Osteocyte (in vitro differentiated cells): ENCODE measurements at regions not wholly inside any gene's neighbourhood (a gene's known extent, or its start where the extent isn't known, plus 50 kb on each side); places are given as distances from the start of the nearest gene placed in this dataset.
"Not testable (repeated sequence)": the region's sequence is repeated elsewhere in the genome, so short reads cannot be mapped to it uniquely, and the experiment has no call there.

Experiments used
- DNase-seq: peaks from one replicate; pipeline ENCODE4 v3.0.0; 2021; ENCODE audit warnings: mixed read lengths; ENCODE audit not compliant: unreplicated experiment; ENCODE audit errors: extremely low spot score
- H3K27ac Mint-ChIP-seq: one replicate; pipeline ENCODE4 v1.8.0; 2021; ENCODE audit warnings: mild to moderate bottlenecking, mixed read lengths; ENCODE audit not compliant: unreplicated experiment
- H3K27me3 Mint-ChIP-seq: one replicate; pipeline ENCODE4 v1.8.0; 2021; ENCODE audit warnings: mixed read lengths; ENCODE audit not compliant: unreplicated experiment
- H3K36me3 Mint-ChIP-seq: one replicate; pipeline ENCODE4 v1.8.0; 2021; ENCODE audit warnings: mixed read lengths; ENCODE audit not compliant: unreplicated experiment
- H3K4me1 Mint-ChIP-seq: one replicate; pipeline ENCODE4 v1.8.0; 2021; ENCODE audit warnings: mixed read lengths; ENCODE audit not compliant: unreplicated experiment
- H3K4me3 Mint-ChIP-seq: one replicate; pipeline ENCODE4 v1.8.0; 2021; ENCODE audit warnings: mild to moderate bottlenecking, moderate library complexity, mixed read lengths; ENCODE audit not compliant: unreplicated experiment
- H3K9me3 Mint-ChIP-seq: one replicate; pipeline ENCODE4 v1.8.0; 2021; ENCODE audit warnings: mixed read lengths; ENCODE audit not compliant: unreplicated experiment
- TF ChIP-seq, protein P1 (sequence below): fragments of 200-600 bp; sonication (generic); IDR thresholded peaks from 2 replicates; pipeline ENCODE4 v1.5.0; 2021; ENCODE audit warnings: antibody characterized with exemption, mild to moderate bottlenecking, moderate library complexity

DNA sequence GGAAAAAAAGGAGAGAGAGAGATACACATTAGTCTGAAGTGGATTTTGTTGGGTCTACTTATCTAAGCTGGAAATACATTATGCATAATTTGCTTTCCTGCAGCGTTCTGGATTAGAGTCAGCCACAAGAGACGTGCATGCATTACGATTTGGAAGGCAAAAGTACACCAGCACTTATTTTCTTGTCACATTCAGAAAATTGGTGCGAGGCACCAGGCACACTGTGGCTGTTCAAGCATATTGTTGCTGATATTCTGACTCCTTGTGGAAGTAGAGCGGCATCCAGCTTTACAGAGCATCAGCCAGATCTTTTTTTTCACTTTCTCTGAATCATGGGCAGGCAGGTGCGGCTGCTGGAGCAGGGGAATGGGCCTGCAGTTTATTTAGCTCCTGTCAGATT lies 905.6 kb upstream of the SPRY2 start:
- H3K4me1 Mint-ChIP-seq = no peaks in the 10 kb centered on the region
- no peak overlapping the region for H3K4me3 Mint-ChIP-seq
- no peak overlapping the region for H3K27ac Mint-ChIP-seq
- no peaks in the 10 kb centered on the region for H3K9me3 Mint-ChIP-seq
- no peak for DNase-seq
- no peaks in the 10 kb centered on the region for H3K27me3 Mint-ChIP-seq
- TF ChIP-seq, protein P1, sequence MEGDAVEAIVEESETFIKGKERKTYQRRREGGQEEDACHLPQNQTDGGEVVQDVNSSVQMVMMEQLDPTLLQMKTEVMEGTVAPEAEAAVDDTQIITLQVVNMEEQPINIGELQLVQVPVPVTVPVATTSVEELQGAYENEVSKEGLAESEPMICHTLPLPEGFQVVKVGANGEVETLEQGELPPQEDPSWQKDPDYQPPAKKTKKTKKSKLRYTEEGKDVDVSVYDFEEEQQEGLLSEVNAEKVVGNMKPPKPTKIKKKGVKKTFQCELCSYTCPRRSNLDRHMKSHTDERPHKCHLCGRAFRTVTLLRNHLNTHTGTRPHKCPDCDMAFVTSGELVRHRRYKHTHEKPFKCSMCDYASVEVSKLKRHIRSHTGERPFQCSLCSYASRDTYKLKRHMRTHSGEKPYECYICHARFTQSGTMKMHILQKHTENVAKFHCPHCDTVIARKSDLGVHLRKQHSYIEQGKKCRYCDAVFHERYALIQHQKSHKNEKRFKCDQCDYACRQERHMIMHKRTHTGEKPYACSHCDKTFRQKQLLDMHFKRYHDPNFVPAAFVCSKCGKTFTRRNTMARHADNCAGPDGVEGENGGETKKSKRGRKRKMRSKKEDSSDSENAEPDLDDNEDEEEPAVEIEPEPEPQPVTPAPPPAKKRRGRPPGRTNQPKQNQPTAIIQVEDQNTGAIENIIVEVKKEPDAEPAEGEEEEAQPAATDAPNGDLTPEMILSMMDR = no peak
- H3K36me3 Mint-ChIP-seq = no peaks in the 10 kb centered on the region

DNA sequence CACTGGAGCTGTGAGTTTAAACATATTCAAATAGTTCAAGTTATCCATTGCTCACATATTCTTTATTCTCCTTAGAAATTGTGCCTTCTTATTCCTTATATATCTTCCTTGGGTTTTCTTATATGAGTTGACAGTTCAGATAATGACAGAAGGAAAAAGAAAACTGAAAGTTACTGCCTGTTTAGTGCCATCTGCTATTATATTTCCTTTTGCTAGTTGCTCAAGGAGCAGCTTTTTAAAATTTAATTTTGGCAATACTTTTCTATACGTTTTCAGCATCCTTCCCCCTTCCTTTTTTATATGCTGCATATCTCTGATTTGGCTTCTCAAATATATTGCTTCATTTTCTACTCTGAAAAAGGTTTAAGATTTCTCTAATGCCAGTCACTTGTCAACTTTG lies 903.1 kb upstream of the SPRY2 start:
- Mint-ChIP-seq H3K36me3 (no peaks in the 10 kb centered on the region), H3K27me3 (no peaks in the 10 kb centered on the region), H3K9me3 (no peaks in the 10 kb centered on the region), H3K4me3 (no peak overlapping the region), H3K27ac (no peak overlapping the region), H3K4me1 (no peaks in the 10 kb centered on the region)
- DNase-seq = no peak
- TF ChIP-seq, protein P1 = no peak

DNA sequence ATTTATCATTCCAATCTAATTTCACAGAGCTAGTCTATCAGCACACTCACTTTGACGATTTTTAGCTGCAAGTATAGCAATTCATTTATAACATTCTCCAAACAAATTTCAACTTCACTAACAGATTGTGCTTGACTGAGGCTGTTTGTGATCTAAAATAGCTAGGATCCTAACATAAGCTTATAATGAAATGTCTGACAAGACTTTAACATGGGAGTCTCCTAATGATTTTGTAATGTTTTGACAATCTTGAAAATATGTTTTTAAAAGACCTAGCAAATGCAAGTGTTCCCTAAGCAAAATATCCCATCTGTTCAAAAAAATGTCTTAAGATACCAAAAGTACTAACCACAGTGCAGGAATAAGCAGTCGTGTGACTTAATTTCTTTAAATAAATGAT lies 889.5 kb upstream of the SPRY2 start:
- no peak for DNase-seq
- H3K4me1 Mint-ChIP-seq = peaks cover 5% of the 10 kb centered on the region
- TF ChIP-seq, protein P1 = no peak
- no peak overlapping the region for H3K27ac Mint-ChIP-seq
- H3K4me3 Mint-ChIP-seq = no peak overlapping the region
- H3K27me3 Mint-ChIP-seq = no peaks in the 10 kb centered on the region
- H3K36me3 Mint-ChIP-seq = no peaks in the 10 kb centered on the region
- H3K9me3 Mint-ChIP-seq = no peaks in the 10 kb centered on the region

DNA sequence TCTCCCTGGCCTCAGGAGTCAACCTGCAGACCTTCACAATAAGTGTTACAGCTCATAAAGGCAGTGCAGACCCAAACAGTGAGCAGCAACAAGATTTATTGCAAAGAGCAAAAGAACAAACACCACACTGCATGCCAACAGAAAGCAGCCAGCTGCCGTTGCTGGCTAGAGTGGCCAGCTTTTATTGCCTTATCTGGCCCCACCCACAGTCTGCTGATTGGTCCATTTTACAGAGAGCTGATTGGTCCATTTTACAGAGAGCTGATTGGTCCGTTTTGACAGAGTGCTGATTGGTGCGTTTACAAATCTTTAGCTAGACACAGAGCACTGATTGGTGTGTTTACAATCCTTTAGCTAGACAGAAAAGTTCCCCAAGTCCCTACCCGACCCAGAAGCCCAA lies 885.9 kb upstream of the SPRY2 start:
- H3K9me3 Mint-ChIP-seq, H3K27me3 Mint-ChIP-seq, H3K4me1 Mint-ChIP-seq, DNase-seq, H3K4me3 Mint-ChIP-seq, H3K36me3 Mint-ChIP-seq, H3K27ac Mint-ChIP-seq: not testable (repeated sequence)

DNA sequence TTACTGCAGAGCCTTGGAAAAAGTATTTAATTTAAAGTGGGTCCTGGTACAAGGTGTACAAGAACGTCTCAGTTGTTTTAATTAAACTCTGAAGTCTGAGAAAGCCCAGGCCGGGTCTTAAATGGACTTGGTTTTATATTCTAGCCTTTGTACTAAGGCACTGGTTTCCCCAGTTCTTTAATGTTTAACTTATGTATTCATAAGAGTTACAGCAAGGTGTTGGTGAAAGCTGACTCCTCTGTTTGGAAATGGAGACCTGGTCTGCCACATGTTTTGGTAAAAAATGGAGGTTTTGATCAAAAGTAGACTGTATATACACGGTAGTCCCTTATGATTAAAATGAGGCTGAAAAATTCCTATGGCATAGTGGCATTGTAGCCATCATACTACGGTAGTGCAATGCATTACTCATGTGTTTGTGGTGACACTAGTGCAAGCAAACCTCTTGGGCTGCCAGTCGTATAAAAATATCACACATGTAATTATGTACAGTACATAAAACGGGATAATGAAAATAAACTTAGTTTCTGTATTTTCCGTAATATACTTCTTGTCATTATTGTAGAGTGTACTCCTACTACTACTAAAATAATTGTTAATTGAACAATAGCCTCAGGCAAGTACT lies 883.4 kb upstream of the SPRY2 start:
- Mint-ChIP-seq H3K4me1 (no peaks in the 10 kb centered on the region), H3K27ac (no peak overlapping the region), H3K27me3 (peaks cover 9% of the 10 kb centered on the region), H3K4me3 (no peak overlapping the region), H3K9me3 (no peaks in the 10 kb centered on the region), H3K36me3 (no peaks in the 10 kb centered on the region)
- DNase-seq = no peak
- TF ChIP-seq, protein P1 = no peak

DNA sequence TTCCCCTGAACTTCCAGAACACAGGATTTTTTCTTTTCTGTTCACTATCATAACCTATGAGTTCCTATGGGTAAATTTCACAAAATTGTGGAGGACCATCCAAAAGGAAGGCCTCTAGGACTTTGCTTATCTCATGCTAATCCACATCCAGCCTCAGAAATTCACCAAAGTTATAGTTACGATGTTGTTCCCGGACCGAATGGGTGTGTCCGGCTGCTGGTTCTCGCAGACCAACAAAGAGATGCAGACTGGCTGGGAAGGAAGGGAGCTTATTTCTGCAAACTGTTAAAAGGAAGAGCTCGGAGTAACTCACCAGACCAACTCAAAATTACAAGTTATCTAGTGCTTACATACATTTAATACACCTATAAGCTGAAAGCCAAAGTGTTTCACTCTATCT lies 882.9 kb upstream of the SPRY2 start:
- Mint-ChIP-seq H3K36me3 (no peaks in the 10 kb centered on the region), H3K27me3 (peaks cover 9% of the 10 kb centered on the region), H3K4me3 (no peak overlapping the region), H3K27ac (no peak overlapping the region), H3K9me3 (no peaks in the 10 kb centered on the region), H3K4me1 (no peaks in the 10 kb centered on the region)
- TF ChIP-seq, protein P1 = no peak
- no peak for DNase-seq
